Central memory CD8-positive, alpha-beta T cell (primary cell): ENCODE measurements at regions not wholly inside any gene's neighbourhood (a gene's known extent, or its start where the extent isn't known, plus 50 kb on each side); places are given as distances from the start of the nearest gene placed in this dataset.
"Not testable (repeated sequence)": the region's sequence is repeated elsewhere in the genome, so short reads cannot be mapped to it uniquely, and the experiment has no call there.

Experiments
- ATAC-seq: fragments of 150-1000 bp; cut with Tn5 transposase; replicated peaks from 2 replicates; pipeline ENCODE4 v1.10.0; 2022; ENCODE audit warnings: mild to moderate bottlenecking, moderate FRiP score, moderate number of reproducible peaks; ENCODE audit not compliant: poor library complexity, severe bottlenecking; ENCODE audit errors: extremely low read depth
- DNase-seq, 2 donors: peaks; one replicate each; pipeline ENCODE4 v3.0.0; 2021; ENCODE audit warnings: low spot score in 2 of 2
- H3K27ac Mint-ChIP-seq: one replicate; pipeline ENCODE4 v1.8.0; 2022; ENCODE audit warnings: low read depth, mild to moderate bottlenecking, moderate library complexity, mixed read lengths
- H3K27me3 Mint-ChIP-seq: one replicate; pipeline ENCODE4 v1.8.0; 2022; ENCODE audit warnings: mixed read lengths
- H3K36me3 Mint-ChIP-seq: one replicate; pipeline ENCODE4 v1.8.0; 2022; ENCODE audit warnings: mild to moderate bottlenecking, moderate library complexity, mixed read lengths; ENCODE audit not compliant: insufficient read depth
- H3K4me1 Mint-ChIP-seq: one replicate; pipeline ENCODE4 v1.8.0; 2022; ENCODE audit warnings: mixed read lengths
- H3K4me3 Mint-ChIP-seq: one replicate; pipeline ENCODE4 v1.8.0; 2022; ENCODE audit warnings: mild to moderate bottlenecking, moderate library complexity, mixed read lengths
- H3K9me3 Mint-ChIP-seq: one replicate; pipeline ENCODE4 v1.8.0; 2022; ENCODE audit warnings: mixed read lengths

- H3K27me3 Mint-ChIP-seq: peaks cover 16% of the 10 kb centered on the region
- no peak overlapping the region for H3K4me3 Mint-ChIP-seq
- ATAC-seq (no peak), DNase-seq (no peak)
- no peaks in the 10 kb centered on the region for H3K9me3 Mint-ChIP-seq
- no peak overlapping the region for H3K27ac Mint-ChIP-seq
- H3K36me3 Mint-ChIP-seq: no peaks in the 10 kb centered on the region
- no peaks in the 10 kb centered on the region for H3K4me1 Mint-ChIP-seq
Observed at GRCh38 chr5:67963789-67964519, 251.6 kb upstream of the PIK3R1 start.

- Mint-ChIP-seq H3K4me3 (no peak overlapping the region), H3K4me1 (no peaks in the 10 kb centered on the region), H3K36me3 (no peaks in the 10 kb centered on the region), H3K27ac (no peak overlapping the region), H3K9me3 (no peaks in the 10 kb centered on the region), H3K27me3 (peaks cover 44% of the 10 kb centered on the region)
- no peak for ATAC-seq
- no peak for DNase-seq
Observed at GRCh38 chr5:67960939-67961338, 254.6 kb upstream of the PIK3R1 start.

- H3K4me1 Mint-ChIP-seq: no peaks in the 10 kb centered on the region
- no peak for ATAC-seq
- no peak for DNase-seq
- H3K27ac Mint-ChIP-seq: no peak overlapping the region
- no peaks in the 10 kb centered on the region for H3K9me3 Mint-ChIP-seq
- peaks cover 61% of the 10 kb centered on the region for H3K27me3 Mint-ChIP-seq
- H3K4me3 Mint-ChIP-seq: no peak overlapping the region
- no peaks in the 10 kb centered on the region for H3K36me3 Mint-ChIP-seq
Observed at GRCh38 chr5:67957374-67957773, 258.2 kb upstream of the PIK3R1 start.

- Mint-ChIP-seq H3K9me3 (no peaks in the 10 kb centered on the region), H3K27me3 (peaks cover 59% of the 10 kb centered on the region), H3K4me3 (no peak overlapping the region), H3K27ac (no peak overlapping the region), H3K4me1 (no peaks in the 10 kb centered on the region), H3K36me3 (no peaks in the 10 kb centered on the region)
- ATAC-seq (no peak), DNase-seq (no peak)
Observed at GRCh38 chr5:67954351-67954750, 261.2 kb upstream of the PIK3R1 start.

GRCh38 chr5:67942421-67942820, 273.1 kb upstream of the PIK3R1 start:
- H3K36me3 Mint-ChIP-seq: no peaks in the 10 kb centered on the region
- no peaks in the 10 kb centered on the region for H3K9me3 Mint-ChIP-seq
- DNase-seq (no peak), ATAC-seq (no peak)
- H3K4me3 Mint-ChIP-seq: no peak overlapping the region
- H3K27ac Mint-ChIP-seq: no peak overlapping the region
- H3K27me3 Mint-ChIP-seq: no peaks in the 10 kb centered on the region
- H3K4me1 Mint-ChIP-seq: no peaks in the 10 kb centered on the region

- no peak for DNase-seq
- Mint-ChIP-seq H3K4me3 (no peak overlapping the region), H3K27ac (no peak overlapping the region)
Observed at GRCh38 chr5:67941614-67942401, 273.7 kb upstream of the PIK3R1 start.

GRCh38 chr5:67935908-67936566, 279.5 kb upstream of the PIK3R1 start:
- Mint-ChIP-seq H3K27ac (no peak overlapping the region), H3K4me3 (no peak overlapping the region)

More at GRCh38 chr5:67941614-67942401, 273.7 kb upstream of the PIK3R1 start:
- Mint-ChIP-seq H3K27me3 (no peaks in the 10 kb centered on the region), H3K9me3 (no peaks in the 10 kb centered on the region), H3K4me1 (no peaks in the 10 kb centered on the region), H3K36me3 (no peaks in the 10 kb centered on the region)
- ATAC-seq: no peak

GRCh38 chr5:67934976-67935375, 280.6 kb upstream of the PIK3R1 start:
- H3K4me1 Mint-ChIP-seq: no peaks in the 10 kb centered on the region

More at GRCh38 chr5:67935908-67936566, 279.5 kb upstream of the PIK3R1 start:
- ATAC-seq (no peak), DNase-seq (no peak)
- no peaks in the 10 kb centered on the region for H3K4me1 Mint-ChIP-seq
- H3K9me3 Mint-ChIP-seq: no peaks in the 10 kb centered on the region
- H3K27me3 Mint-ChIP-seq: no peaks in the 10 kb centered on the region
- H3K36me3 Mint-ChIP-seq: peaks cover 1% of the 10 kb centered on the region

GRCh38 chr5:67925511-67925910, 290.0 kb upstream of the PIK3R1 start:
- no peak overlapping the region for H3K27ac Mint-ChIP-seq
- H3K4me1 Mint-ChIP-seq: no peaks in the 10 kb centered on the region
- no peak for DNase-seq
- H3K9me3 Mint-ChIP-seq: no peaks in the 10 kb centered on the region
- H3K27me3 Mint-ChIP-seq: peaks cover 10% of the 10 kb centered on the region
- H3K36me3 Mint-ChIP-seq: no peaks in the 10 kb centered on the region
- ATAC-seq: no peak
- no peak overlapping the region for H3K4me3 Mint-ChIP-seq

More at GRCh38 chr5:67934976-67935375, 280.6 kb upstream of the PIK3R1 start:
- no peak overlapping the region for H3K4me3 Mint-ChIP-seq
- H3K36me3 Mint-ChIP-seq: peaks cover 1% of the 10 kb centered on the region
- no peak for ATAC-seq
- H3K27me3 Mint-ChIP-seq: no peaks in the 10 kb centered on the region
- H3K27ac Mint-ChIP-seq: no peak overlapping the region
- DNase-seq: no peak
- no peaks in the 10 kb centered on the region for H3K9me3 Mint-ChIP-seq

GRCh38 chr5:67921004-67921601, 294.5 kb upstream of the PIK3R1 start:
- H3K4me1 Mint-ChIP-seq: no peaks in the 10 kb centered on the region
- H3K27ac Mint-ChIP-seq: no peak overlapping the region
- DNase-seq (no peak), ATAC-seq (no peak)
- peaks cover 8% of the 10 kb centered on the region for H3K27me3 Mint-ChIP-seq
- peaks cover 6% of the 10 kb centered on the region for H3K9me3 Mint-ChIP-seq
- H3K4me3 Mint-ChIP-seq: no peak overlapping the region
- no peaks in the 10 kb centered on the region for H3K36me3 Mint-ChIP-seq

- H3K27me3 Mint-ChIP-seq, H3K9me3 Mint-ChIP-seq, H3K27ac Mint-ChIP-seq, ATAC-seq, H3K4me3 Mint-ChIP-seq, H3K4me1 Mint-ChIP-seq, H3K36me3 Mint-ChIP-seq, DNase-seq: not testable (repeated sequence)
Observed at GRCh38 chr5:67919532-67919931, 296.0 kb upstream of the PIK3R1 start.

GRCh38 chr5:67917561-67917960, 298.0 kb upstream of the PIK3R1 start:
- Mint-ChIP-seq H3K4me1 (no peaks in the 10 kb centered on the region), H3K9me3 (peaks cover 6% of the 10 kb centered on the region), H3K27ac (no peak overlapping the region), H3K36me3 (no peaks in the 10 kb centered on the region), H3K4me3 (no peak overlapping the region), H3K27me3 (no peaks in the 10 kb centered on the region)
- DNase-seq (no peak), ATAC-seq (no peak)
